ENCODE measurements at regions not wholly inside any gene's neighbourhood (a gene's known extent, or its start where the extent isn't known, plus 50 kb on each side); places are given as distances from the start of the nearest gene placed in this dataset.

- TF ChIP-seq GATA2 (IDR thresholded peaks at IDR 0.05; ENCODE audit: low read depth, low read length) (no peak), GATA3 (IDR thresholded peaks at IDR 0.05; ENCODE audit: low read depth, low read length) (no peak)
Measured at GRCh38 chr7:7018290-7018689, 164.1 kb upstream of the C1GALT1 start.

Data from SH-SY5Y (cell line).